Kidney (tissue), 13 donors: ENCODE measurements at regions not wholly inside any gene's neighbourhood (a gene's known extent, or its start where the extent isn't known, plus 50 kb on each side); places are given as distances from the start of the nearest gene placed in this dataset.

ENCODE experiments used
- DNase-seq, 5 donors: peaks; one replicate each; pipeline ENCODE4 v3.0.0-alpha.2; 2013 to 2020
- FAIRE-seq: peaks from 2 replicates; lab custom pipeline; 2012; peaks lifted over from hg19 to GRCh38; lab: Jason Lieb, UNC
- H3K27ac ChIP-seq, 2 donors: one replicate each; pipeline ENCODE4 v1.7.0; 2013; ENCODE audit warnings: low read depth in 2 of 2, low read length in 2 of 2, inconsistent platforms in 1 of 2
- H3K27me3 ChIP-seq: one replicate; pipeline ENCODE4 v1.7.1; 2013; ENCODE audit warnings: low read length, inconsistent platforms; ENCODE audit not compliant: control insufficient read depth, insufficient read depth
- H3K36me3 ChIP-seq, 3 donors: one replicate each; pipeline versions ENCODE4 v1.7.0 to v1.7.1; 2013; ENCODE audit warnings: low read length in 3 of 3, control low read depth in 1 of 3, inconsistent platforms in 1 of 3; ENCODE audit not compliant: insufficient read depth in 3 of 3, control insufficient read depth in 2 of 3
- H3K4me1 ChIP-seq, 3 donors: one replicate each; pipeline versions ENCODE4 v1.7.0 to v1.7.1; 2013; ENCODE audit warnings: low read length in 3 of 3, inconsistent platforms in 1 of 3, low read depth in 1 of 3; ENCODE audit not compliant: control insufficient read depth in 2 of 3, insufficient read depth in 2 of 3
- H3K4me3 ChIP-seq, 3 donors: one replicate each; pipeline versions ENCODE4 v1.7.0 to v1.8.1; 2013; ENCODE audit warnings: low read length in 3 of 3, control low read depth in 1 of 3, inconsistent platforms in 1 of 3
- H3K9ac ChIP-seq, 3 donors: one replicate each; pipeline versions ENCODE4 v1.7.0 to v1.7.1; 2013; ENCODE audit warnings: low read length in 3 of 3, control low read depth in 1 of 3, inconsistent platforms in 1 of 3
- H3K9me3 ChIP-seq, 3 donors: one replicate each; pipeline versions ENCODE4 v1.7.0 to v1.7.1; 2013; ENCODE audit warnings: low read length in 3 of 3, control low read depth in 1 of 3, inconsistent platforms in 1 of 3; ENCODE audit not compliant: control insufficient read depth in 2 of 3, insufficient read depth in 1 of 3
- intact Hi-C: fragments of 100-400 bp; cut with DNase I; formaldehyde crosslinking; loops from one replicate; pipeline ENCODE4 v1.11.1; 2022
- TF ChIP-seq, protein P1 (sequence below): IDR thresholded peaks from 3 replicates; pipeline ENCODE4 v1.5.1; 2012; ENCODE audit warnings: mild to moderate bottlenecking, moderate library complexity, borderline replicate concordance; ENCODE audit not compliant: insufficient read depth; ENCODE audit errors: extremely low read depth
- donor health status: control.
- donor health status: control.
- donor health status: control.
- donor health status: control.
- donor health status: control.
- donor health status: DM: yes; HTN: yes; CAD: no.
- donor health status: Normal renal cell carcinoma (clear cell type).

DNA sequence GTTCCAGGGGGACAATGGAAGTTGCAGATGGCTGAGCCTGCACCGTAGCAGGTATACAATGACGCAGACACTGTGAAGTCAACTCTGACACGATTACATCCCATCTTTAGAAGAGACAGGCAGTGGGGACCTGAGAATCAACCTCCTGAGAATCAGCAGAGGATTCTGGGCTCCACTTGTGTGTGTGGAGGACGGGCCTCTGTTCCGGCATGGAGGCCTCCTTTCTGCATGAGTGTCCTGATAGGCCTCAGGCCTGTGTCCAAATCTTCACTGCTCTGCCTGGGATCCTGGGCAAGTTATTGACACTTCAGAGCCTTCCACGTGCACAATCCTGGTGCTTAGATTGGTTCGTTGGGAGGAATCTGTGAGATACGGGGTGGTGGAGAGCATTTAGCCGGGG lies 151.2 kb upstream of the COL5A1 start:
- Histone ChIP-seq H3K4me3 (no peak overlapping the region), H3K27me3 (no peaks in the 10 kb centered on the region), H3K4me1 (no peaks in the 10 kb centered on the region), H3K9ac (no peak overlapping the region), H3K27ac (no peak overlapping the region), H3K36me3 (no peaks in the 10 kb centered on the region), H3K9me3 (no peaks in the 10 kb centered on the region)
- FAIRE-seq (no peak), DNase-seq (peak in 2 of 5 donors; percentile 10 to 41)
- intact Hi-C loops, result no loop called here
- TF ChIP-seq, protein P1, sequence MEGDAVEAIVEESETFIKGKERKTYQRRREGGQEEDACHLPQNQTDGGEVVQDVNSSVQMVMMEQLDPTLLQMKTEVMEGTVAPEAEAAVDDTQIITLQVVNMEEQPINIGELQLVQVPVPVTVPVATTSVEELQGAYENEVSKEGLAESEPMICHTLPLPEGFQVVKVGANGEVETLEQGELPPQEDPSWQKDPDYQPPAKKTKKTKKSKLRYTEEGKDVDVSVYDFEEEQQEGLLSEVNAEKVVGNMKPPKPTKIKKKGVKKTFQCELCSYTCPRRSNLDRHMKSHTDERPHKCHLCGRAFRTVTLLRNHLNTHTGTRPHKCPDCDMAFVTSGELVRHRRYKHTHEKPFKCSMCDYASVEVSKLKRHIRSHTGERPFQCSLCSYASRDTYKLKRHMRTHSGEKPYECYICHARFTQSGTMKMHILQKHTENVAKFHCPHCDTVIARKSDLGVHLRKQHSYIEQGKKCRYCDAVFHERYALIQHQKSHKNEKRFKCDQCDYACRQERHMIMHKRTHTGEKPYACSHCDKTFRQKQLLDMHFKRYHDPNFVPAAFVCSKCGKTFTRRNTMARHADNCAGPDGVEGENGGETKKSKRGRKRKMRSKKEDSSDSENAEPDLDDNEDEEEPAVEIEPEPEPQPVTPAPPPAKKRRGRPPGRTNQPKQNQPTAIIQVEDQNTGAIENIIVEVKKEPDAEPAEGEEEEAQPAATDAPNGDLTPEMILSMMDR, result no peak

DNA sequence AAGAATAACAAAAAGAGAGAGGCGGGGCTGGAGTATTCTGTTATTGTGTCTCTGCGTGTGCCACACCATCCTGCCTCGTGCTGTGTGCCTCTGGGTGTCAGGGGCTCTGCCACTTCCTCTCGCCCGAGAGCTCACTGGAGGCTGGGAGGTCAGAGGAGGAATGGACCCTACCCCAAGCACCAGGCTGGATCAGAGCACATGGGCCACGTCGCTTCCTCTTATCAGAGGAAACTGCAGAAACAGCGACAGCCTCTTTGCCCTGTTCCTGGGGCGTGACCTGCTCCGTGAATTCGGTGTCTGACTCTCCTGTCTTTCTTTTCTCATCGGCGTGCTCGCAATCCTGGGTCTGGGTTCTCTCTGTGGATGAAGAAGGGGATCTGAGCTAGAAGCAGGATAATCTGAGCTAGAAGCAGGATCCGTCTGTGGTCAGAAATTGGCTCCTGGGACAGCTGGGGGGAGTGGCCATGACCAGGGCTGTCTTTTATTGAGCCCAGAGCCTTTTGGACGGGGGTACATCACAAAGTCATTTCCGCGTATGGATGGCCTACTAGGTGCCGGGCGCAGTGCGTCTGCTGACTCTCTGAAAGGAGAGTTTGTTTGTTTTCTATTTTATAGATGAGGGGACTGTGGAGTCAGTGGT lies 150.3 kb upstream of the COL5A1 start:
- Histone ChIP-seq H3K36me3 (no peaks in the 10 kb centered on the region), H3K4me3 (no peak overlapping the region), H3K27me3 (no peaks in the 10 kb centered on the region), H3K4me1 (no peaks in the 10 kb centered on the region), H3K9me3 (no peaks in the 10 kb centered on the region), H3K27ac (no peak overlapping the region), H3K9ac (no peak overlapping the region)
- FAIRE-seq (no peak), DNase-seq (peak in 1 of 5 donors; percentile 17)
- TF ChIP-seq, protein P1, result no peak
- intact Hi-C loops, result no loop called here

DNA sequence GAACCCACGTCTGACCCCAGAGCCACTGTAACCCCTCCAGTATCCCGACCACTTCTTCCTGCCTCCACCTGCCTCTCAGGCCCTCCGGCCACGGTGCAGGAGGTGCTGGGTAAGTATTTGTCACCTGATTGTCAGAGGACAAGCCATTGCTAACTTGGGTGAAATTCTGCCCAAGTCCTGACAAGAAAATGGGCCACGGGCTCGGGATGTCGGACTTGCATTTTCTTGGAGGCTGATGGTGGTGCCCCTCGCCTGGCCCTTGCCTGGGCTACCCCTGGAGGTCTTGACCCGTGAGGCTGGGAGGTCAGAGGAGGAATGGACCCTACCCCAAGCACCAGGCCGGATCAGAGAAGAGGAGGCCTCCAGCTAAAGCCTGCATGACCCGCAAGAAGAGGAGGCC lies 149.7 kb upstream of the COL5A1 start:
- Histone ChIP-seq H3K4me3 (no peak overlapping the region), H3K27me3 (no peaks in the 10 kb centered on the region), H3K9me3 (no peaks in the 10 kb centered on the region), H3K27ac (no peak overlapping the region), H3K36me3 (no peaks in the 10 kb centered on the region), H3K9ac (no peak overlapping the region), H3K4me1 (no peaks in the 10 kb centered on the region)
- no peak for FAIRE-seq
- DNase-seq, result peak in 1 of 5 donors; percentile 41
- TF ChIP-seq, protein P1, result no peak
- intact Hi-C loops, result no loop called here

DNA sequence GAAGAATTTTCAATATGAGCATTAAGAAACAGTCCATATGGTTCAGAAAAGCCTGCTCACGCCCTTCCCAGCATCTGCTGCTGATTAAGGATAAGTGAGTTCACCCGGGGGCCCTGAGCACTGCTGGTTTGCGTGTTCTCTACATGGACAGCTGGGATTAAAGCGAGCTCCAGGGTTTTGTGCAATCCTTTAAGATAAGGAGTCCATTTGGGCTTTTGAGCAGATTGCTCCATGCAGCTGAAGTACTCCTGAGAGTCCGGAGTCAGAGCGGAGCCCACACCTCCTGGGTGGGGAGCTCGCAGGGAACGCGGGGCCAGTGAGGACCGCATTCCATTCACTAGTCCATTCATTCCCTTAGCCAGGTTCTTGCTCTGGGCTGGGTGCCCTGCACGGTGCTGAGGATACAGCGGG lies 149.3 kb upstream of the COL5A1 start:
- Histone ChIP-seq H3K36me3 (no peaks in the 10 kb centered on the region), H3K9ac (no peak overlapping the region), H3K9me3 (no peaks in the 10 kb centered on the region), H3K27ac (no peak overlapping the region), H3K4me3 (no peak overlapping the region), H3K27me3 (no peaks in the 10 kb centered on the region), H3K4me1 (no peaks in the 10 kb centered on the region)
- intact Hi-C loops, result no loop called here
- TF ChIP-seq, protein P1, result no peak
- FAIRE-seq, result no peak
- DNase-seq, result peak in 3 of 5 donors; percentile 58 to 92 (median 73)
